ENCODE measurements at regions not wholly inside any gene's neighbourhood (a gene's known extent, or its start where the extent isn't known, plus 50 kb on each side); places are given as distances from the start of the nearest gene placed in this dataset.
"Not testable (repeated sequence)": the region's sequence is repeated elsewhere in the genome, so short reads cannot be mapped to it uniquely, and the experiment has no call there.

DNA sequence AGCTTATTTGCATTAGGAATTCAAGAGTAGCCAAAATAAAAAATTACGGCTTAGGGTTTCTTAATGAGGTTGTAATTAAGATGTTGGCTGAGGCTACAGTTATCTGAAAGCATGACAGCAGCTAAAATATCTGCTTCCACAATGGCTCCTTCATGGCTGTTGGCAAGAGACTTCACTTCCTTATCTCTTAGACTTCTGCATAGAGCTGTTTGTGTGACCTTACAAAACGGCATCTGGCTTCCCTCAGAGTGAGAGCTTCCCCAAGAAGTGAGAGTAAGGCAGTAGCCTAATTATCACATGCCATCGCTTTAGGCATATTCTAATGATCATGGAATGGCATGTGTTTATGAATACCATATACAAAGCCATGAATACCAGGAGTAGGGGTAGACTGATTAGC is 57.6 kb downstream of the CCDC59 start:
- no peak for DNase-seq (ENCODE audit: extremely low read depth in 1 of 2, low read depth in 1 of 2)

- no peak for DNase-seq (ENCODE audit: extremely low read depth in 1 of 2, low read depth in 1 of 2)
Measured at GRCh38 chr12:82299319-82300025, 58.7 kb downstream of the CCDC59 start.

- no peak for DNase-seq (ENCODE audit: extremely low read depth in 1 of 2, low read depth in 1 of 2)
Measured at GRCh38 chr12:82290415-82290814, 67.8 kb downstream of the CCDC59 start.

GRCh38 chr12:82281335-82281734 is 76.9 kb downstream of the CCDC59 start:
- not testable (repeated sequence) for DNase-seq (ENCODE audit: extremely low read depth in 1 of 2, low read depth in 1 of 2)

DNA sequence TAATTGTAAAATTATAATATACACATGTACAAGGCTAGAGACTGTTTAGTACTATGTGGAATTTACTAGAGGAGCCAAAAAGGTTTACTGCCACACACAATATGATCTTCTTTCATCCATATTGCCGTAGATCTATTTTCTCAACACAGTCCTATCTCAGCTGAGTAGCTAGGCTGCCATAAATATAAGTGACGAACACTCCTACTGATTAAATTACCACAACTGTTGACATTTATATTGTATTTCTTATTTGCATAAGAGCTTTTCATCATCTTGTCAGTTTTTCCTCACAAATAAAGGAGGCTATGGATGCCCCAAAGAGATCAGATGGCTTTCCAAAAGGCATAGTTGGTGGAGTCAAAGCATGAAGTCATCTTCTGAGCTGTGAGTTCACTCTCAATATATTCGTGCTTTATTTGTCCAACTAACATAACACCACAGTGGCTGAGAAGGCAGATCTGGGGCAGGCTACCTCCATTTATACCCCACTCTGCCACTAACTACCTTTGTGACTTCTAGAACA is 78.6 kb downstream of the CCDC59 start:
- no peak for DNase-seq (ENCODE audit: extremely low read depth in 1 of 2, low read depth in 1 of 2)

- no peak for DNase-seq (ENCODE audit: extremely low read depth in 1 of 2, low read depth in 1 of 2)
Measured at GRCh38 chr12:82277582-82277981, 80.6 kb downstream of the CCDC59 start.

DNA sequence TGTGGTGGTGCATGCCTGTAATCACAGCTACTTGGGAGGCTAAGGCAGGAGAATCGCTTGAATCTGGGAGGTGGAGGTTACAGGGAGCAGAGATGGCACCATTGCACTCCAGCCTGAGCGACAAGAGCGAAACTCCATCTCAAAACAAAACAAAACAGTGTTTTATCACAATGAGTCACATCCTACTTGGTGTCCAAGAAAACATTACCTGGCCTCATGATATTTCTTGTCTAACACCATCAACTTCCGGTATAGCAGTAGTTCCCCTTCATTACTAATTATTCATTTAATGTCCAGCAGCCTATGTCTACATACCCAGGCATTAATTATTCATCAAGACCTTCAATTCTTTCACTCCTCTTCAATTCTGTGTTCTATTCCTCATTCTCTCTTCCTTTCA is 115.5 kb downstream of the CCDC59 start:
- no peak for DNase-seq (ENCODE audit: extremely low read depth in 1 of 2, low read depth in 1 of 2)

DNA sequence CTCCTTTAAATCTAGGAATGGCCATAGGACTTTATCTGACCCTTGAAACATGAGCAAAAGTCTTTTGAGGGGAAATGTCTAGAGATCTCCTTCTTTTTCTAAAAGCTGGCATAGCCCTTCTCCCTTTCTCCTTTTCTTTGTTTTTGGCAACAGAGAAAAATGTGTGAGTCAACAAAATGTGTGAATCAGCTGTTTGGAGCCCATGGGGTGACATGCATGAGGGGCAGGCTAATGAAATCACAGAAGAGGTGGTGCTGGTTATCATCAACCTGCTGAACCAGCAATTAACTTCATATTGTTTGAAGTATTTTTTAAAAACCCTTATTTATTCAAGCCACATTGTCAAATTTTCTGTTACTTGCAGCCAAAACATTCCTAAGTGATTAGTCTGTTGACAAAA is 132.3 kb downstream of the CCDC59 start:
- DNase-seq (ENCODE audit: extremely low read depth in 1 of 2, low read depth in 1 of 2) = no peak

DNA sequence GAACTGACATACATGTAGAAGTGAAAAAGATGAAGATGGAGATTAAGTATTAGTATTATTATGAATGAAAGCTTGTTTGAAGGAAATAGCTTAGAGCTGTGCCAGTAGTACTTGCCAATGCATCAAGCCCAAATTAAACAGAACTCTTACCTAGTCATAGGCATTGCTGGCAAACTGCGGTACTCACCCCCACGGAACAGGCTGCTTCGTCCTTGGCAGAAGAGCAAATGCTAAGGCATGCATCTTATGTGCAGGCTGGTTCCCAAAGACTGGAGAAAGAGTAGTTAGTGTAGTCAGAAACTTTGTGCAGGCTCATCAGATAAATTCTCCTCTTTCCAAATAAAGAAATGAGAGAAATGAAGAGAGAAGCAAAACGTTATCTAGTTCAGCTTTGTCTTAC is 134.8 kb downstream of the CCDC59 start:
- no peak for DNase-seq (ENCODE audit: extremely low read depth in 1 of 2, low read depth in 1 of 2)

GRCh38 chr12:82216475-82216874 is 141.7 kb downstream of the CCDC59 start:
- no peak for DNase-seq (ENCODE audit: extremely low read depth in 1 of 2, low read depth in 1 of 2)

- no peak for DNase-seq (ENCODE audit: extremely low read depth in 1 of 2, low read depth in 1 of 2)
Measured at GRCh38 chr12:82213761-82214160, 144.4 kb downstream of the CCDC59 start.

GRCh38 chr12:82210882-82211281 is 147.3 kb downstream of the CCDC59 start:
- no peak for DNase-seq (ENCODE audit: extremely low read depth in 1 of 2, low read depth in 1 of 2)

DNA sequence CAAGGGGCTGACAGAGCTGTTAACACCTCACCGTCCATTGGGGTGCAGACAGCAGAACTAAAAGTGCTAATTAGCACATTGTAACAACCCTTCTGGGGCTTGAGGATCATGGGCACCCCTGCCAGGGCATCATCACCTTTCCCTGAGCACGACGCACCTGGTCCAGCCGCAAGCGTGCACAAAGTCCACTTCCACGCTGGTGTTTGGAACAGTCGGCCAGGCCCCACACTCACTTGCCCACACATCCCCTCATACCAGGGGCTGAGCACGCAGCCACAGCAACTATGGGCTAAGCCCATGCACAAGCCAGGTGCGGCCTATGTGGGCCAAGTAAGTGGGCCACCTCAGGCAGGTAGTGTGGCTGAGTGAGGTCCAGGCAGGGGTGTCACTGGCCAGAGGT is 148.7 kb downstream of the CCDC59 start:
- no peak for DNase-seq (ENCODE audit: extremely low read depth in 1 of 2, low read depth in 1 of 2)

DNA sequence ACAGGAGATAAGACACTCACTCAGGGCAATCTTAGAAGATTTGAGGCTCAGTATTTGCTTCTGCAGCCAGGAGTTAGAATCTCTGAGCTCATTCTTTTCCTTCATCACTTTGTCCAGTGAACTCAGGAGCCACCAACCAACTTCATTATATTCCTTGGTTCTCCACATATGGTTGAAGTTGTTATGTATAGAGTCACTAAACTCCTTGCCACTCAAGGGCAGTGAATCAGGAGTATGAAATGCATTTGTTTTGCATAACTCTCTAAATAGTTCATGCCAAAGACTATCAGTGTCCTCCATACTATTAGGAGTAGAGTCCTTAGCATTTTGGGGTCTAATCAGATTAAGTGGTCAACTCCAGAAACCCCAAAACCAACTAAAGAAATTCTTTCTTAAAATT is 150.6 kb downstream of the CCDC59 start:
- DNase-seq (ENCODE audit: extremely low read depth in 1 of 2, low read depth in 1 of 2) = no peak

DNA sequence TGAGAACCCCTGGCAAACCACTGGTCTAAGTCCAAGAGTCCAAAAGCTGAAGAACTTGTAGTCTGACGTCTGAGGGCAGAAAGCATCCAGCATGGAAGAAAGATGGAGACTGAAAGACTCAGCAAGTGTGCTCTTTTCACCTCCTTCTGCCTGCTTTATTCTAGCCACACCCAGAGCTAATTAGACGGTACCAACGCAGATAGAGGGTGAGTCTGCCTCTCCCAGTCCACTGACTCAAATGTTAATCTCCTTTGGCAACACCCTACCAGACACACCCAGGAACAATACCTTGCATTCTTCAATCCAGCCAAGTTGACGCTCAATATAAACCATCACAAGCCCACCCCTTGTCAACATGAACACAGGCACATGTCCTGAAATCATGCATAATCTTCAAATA is 155.1 kb downstream of the CCDC59 start:
- no peak for DNase-seq (ENCODE audit: extremely low read depth in 1 of 2, low read depth in 1 of 2)

DNA sequence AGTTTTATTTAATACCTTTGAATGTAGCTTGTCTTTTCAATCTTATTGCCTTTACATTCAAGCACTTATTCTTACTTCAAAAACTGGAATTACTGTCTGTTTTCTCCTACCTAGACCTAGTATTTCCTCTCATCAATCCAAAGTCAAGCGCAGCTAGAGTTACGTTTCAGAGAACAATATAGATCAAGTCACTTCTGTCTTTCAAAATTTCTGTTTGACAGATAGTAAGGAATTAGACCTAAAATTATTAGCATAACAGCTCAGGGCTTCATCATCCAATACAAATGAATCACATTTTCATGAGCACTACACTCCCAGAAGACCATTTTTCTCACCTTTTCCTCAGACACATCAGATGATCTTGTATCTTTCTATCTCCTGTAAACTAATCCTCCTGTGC is 170.6 kb downstream of the CCDC59 start:
- no peak for DNase-seq (ENCODE audit: extremely low read depth in 1 of 2, low read depth in 1 of 2)

DNA sequence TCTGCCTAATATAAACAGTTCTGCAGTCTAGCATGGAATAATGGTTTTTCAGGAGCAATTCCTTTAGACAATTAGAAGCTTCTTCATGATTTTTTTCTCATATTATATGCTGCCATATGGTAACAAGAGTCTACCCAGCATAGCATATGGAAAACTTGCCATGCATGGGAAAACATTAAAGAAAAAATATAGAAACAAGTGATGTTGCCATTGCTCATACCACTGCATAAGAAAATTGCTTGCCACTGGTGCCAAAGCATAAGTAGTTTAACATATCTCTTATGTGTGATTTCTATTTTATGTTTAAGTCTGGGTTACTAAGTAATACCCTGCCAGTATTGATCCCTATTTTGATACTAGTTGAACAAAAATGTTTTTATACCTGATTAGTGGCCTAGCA is 171.2 kb downstream of the CCDC59 start:
- no peak for DNase-seq (ENCODE audit: extremely low read depth in 1 of 2, low read depth in 1 of 2)

DNA sequence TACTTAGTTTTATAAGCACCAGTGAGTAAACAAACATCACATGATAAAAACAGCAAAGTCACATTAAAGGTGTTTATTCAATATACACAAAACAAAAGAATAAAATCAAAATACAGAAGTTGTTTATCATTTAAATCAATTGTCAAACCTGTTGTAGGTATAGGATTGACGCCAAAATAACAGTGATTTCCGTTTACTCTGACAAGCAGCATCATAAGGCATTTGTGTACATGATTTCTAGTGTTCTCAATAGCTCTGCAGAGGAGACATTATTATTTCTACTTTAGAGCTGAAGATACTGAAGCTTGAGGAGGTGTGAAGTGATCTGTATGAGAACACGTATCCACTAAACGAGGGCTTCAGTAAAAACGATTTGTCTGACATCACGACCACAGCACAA is 171.9 kb downstream of the CCDC59 start:
- no peak for DNase-seq (ENCODE audit: extremely low read depth in 1 of 2, low read depth in 1 of 2)

- DNase-seq (ENCODE audit: extremely low read depth in 1 of 2, low read depth in 1 of 2) = no peak
Measured at GRCh38 chr12:82184844-82185243, 173.3 kb downstream of the CCDC59 start.

GRCh38 chr12:82182601-82183190 is 175.5 kb downstream of the CCDC59 start:
- DNase-seq (ENCODE audit: extremely low read depth in 1 of 2, low read depth in 1 of 2) = no peak

DNA sequence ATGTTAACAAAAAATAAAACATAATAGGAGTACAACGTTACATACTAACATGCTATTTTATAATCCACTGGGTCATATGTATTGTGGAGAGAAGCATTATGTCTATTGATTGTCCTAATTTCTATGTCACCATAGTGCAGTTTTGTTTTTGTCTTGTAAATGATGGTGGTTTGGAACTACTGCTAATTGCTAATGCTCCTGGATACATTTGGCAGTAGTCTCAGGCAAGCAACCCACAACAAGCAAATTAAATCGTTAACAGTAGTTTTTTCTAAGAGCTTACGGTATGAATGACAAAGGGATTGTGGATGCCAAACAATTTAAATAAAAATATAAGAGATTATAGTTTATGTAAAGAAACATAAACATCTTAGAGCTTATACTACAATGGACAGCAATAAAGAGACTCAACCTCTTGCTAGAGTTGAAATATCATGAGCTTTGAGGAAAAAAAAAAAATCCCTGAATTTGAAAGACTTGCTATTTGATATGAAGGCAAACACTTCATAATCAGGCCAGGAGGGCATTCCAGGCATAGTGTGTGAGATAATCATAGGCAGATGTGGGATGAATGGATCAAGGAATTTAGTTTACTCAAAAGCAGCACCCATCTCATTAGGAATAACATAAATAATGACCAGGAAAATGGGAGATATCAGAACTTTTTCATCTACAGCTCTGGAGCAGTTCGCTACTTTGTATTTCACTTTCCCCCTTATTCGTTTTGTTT is 181.3 kb downstream of the CCDC59 start:
- DNase-seq (ENCODE audit: extremely low read depth in 1 of 2, low read depth in 1 of 2) = no peak

DNA sequence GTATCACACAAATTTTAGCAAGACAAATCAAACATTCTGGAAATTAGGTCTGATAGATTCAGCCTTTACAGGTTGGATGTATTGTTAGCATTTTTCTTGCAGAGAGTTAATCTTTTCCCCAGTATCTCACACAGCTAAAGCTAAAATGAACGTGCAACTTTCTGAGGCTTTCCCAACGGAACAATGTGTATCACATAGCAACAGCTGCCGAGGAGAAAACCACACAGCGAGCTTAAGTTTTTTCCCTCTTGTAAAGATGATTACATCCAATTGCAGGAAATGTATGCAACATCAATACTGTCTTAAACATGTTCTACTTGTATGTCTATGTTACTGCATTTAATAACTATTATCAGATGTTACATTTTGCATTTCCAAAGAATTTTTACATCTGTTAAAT is 182.2 kb downstream of the CCDC59 start:
- DNase-seq (ENCODE audit: extremely low read depth in 1 of 2, low read depth in 1 of 2) = no peak

All from stimulated activated CD8-positive, alpha-beta memory T cell treated with anti-CD3 and anti-CD28 coated beads, Interleukin-7, amount 100 ng/mL, for 48 hours (primary cell).